GM19324 (cell line): ENCODE measurements at regions not wholly inside any gene's neighbourhood (a gene's known extent, or its start where the extent isn't known, plus 50 kb on each side); places are given as distances from the start of the nearest gene placed in this dataset.
"Not testable (repeated sequence)": the region's sequence is repeated elsewhere in the genome, so short reads cannot be mapped to it uniquely, and the experiment has no call there.

Experiments
- ATAC-seq: cut with Tn5 transposase; IDR thresholded peaks from one replicate; pipeline ENCODE4 v1.9.1; 2021; ENCODE audit warnings: mild to moderate bottlenecking, moderate library complexity; ENCODE audit not compliant: unreplicated experiment, low FRiP score

GRCh38 chr2:195538937-195539336 is 118.1 kb upstream of the SLC39A10 start:
- no peak for ATAC-seq

- no peak for ATAC-seq
These were observed 119.2 kb upstream of the SLC39A10 start for GRCh38 chr2:195537811-195538210.

DNA sequence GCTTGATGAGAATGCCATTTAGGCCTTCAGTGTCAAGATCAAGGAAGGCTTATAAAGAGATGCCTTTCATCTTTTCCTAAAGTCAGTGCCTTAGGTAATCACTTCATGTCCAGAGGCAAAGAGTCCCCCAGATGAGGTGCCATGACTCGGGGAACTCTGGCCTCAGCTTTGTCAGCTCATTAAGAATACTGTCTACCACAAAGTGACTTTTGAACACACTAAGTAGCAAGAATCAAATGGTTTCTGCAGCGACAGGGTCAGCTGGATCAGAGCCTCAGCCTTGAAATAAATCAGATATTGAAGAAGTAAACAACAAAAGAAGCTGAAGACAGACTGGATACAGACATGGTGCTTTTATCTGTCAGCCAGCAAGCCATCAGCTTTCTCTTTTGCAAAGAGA is 120.1 kb upstream of the SLC39A10 start:
- no peak for ATAC-seq

- peak; percentile 94 for ATAC-seq
These were observed 121.0 kb upstream of the SLC39A10 start for GRCh38 chr2:195535911-195536522.

DNA sequence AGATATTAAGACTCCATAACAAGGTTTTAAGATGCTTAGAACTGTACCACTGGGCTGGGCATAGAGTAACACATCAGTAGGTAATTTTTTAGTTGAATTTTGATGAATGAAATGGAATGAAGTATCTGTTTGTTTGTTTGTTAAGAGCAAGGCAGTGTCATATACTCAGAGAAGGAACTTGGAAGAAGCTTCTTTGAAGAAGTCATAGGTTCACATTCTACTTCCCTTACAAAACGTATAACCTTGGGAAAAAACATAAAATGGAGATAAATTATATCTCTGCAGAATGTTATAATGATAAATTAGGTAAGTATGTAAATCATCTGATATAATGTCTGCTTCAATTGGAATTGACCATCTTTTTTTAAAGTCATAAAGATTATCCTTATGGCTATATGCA is 122.1 kb upstream of the SLC39A10 start:
- ATAC-seq: no peak

DNA sequence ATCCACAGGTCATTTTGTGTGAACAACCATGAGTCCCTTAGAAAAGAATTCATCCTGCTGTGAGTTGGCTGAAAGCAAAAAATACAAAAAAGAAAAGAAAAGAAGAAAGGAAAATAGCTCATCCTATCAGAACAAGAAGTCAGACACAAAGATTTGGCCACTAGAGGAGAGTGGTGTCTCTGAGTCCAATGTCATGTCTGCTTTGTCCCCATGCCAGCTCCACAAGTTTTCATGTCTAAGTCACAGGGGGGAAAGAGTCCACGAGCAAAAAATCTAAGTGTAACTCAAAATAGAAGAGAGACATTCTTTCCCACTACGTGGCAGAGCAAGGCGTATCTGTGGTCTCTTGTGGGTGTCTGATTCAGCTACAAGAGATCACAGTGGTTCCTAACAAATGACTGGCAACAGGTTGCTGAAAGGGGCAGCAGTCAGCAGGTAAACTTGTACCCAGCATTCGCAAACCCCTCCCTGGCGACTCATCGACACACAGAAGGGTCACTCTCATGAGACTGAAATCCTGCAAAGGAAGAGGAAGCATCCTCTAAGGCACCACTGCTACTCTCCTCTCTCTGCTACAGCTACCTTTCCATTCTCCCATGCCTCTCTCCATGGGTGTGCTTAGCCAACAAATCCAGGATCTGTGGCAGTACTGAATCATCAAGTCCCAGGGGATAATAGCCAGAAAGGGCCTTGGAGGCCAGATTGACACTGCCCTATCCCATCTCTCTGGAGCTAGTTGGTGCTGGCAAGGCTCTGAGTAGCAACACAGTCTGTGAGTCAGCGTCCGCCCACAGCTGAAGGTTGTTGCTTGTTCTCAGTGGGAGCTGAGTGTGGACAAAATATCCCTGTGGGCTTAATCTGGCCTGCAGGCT is 123.0 kb upstream of the SLC39A10 start:
- peak; percentile 42 for ATAC-seq

DNA sequence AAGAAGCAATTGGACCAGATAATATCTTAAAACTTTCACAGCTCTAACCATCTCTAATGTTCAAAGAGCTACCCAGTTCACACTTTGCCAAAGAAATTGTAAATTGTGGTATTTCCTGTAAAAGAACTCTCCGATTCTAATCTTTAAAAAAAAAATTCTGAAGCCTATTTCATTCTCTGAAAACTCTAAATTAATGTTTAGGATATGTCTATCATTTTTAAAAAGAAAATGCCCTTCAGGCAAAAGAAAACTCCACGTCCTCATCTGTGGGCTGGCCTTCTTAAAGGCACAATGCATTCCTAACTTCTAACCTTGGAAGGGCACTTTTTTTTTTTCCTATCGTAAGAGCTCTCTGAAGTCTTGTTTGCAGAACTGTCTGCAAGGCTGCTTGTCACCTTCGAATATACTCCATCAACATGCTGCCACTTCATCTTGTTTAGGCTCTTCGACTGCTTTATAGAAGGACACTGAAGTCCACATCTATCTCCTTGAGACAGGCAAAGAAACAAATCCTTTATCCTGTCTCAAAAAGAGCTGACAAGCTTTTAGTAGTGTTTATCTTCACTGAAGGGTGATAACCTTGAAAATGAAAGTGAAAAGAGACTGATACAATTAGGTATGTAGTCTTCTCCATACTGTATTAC is 124.3 kb upstream of the SLC39A10 start:
- peak; percentile 36 for ATAC-seq

DNA sequence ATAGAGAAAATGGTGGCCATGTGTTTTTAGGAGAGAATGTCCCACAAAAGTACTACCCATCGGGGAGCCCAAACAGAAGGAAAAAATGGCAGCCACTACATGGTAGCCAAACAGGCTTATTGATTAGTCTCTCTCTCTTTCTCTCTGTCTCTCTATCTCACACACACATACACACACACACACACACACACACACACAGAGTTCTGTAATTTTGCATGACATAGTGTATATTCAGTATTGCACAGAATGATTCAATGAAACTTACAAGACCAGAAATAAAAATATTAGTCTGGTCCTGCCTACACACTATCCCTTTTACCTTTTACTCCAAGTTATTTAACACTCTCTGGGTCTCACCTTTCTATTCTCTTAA is 124.8 kb upstream of the SLC39A10 start:
- ATAC-seq: no peak

DNA sequence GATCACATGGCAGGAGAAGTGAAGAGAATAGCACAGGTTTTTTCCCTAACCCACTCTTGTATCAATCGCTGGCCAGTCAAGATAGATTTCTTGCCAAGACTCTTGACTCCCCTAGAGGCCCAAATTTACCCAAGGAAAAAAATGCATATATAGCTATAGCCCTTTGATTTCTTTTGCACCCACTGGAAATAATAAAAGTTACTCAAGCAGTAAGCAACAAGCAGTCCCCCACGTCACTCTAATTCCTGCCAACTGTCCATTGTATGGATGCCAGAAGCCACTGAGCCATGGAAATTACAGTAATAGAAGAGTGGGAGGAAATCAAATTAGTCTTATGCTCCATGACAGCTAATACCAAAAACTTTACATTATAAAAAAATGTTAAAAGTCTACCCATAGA is 125.3 kb upstream of the SLC39A10 start:
- no peak for ATAC-seq

- ATAC-seq: not testable (repeated sequence)
These were observed 133.8 kb upstream of the SLC39A10 start for GRCh38 chr2:195523242-195523641.

DNA sequence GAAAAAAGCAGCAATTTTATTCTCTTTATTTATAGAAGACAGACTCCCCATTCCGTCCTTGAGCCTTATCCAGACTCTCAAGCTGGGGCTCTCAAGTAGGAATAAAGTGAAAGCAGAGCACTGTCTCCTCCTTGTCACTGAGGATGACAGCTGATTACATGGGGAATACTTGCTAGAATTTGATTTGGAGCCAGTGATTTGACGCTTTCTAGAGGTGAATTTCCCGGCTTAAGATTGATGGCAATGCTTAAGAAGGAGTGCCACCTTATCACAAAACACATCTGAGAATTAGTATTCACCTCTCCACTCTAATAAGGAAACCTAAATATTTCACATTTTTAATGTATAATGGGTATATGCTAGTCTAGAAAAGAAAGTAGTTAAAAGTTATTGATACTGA is 135.4 kb upstream of the SLC39A10 start:
- no peak for ATAC-seq

- no peak for ATAC-seq
These were observed 136.3 kb upstream of the SLC39A10 start for GRCh38 chr2:195520671-195521155.

- ATAC-seq: no peak
These were observed 141.5 kb upstream of the SLC39A10 start for GRCh38 chr2:195515551-195515950.

DNA sequence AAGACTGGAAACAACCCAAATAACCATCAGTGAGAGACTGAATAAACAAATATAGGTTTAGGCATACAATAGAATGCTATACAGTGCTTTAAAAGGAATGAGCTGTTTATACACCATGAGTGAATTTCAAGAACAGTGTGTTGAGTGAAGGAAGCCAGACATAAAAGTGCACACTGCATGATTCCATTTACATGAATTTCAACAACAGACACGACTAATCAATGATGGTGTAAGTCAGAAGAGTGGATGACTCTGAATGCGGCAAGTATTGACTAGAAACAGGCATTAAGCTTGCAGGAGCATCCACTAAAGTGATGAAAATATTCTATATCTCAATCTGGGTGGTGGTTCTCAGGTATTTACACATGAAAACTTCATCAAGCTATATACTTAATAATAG is 142.7 kb upstream of the SLC39A10 start:
- ATAC-seq: no peak

DNA sequence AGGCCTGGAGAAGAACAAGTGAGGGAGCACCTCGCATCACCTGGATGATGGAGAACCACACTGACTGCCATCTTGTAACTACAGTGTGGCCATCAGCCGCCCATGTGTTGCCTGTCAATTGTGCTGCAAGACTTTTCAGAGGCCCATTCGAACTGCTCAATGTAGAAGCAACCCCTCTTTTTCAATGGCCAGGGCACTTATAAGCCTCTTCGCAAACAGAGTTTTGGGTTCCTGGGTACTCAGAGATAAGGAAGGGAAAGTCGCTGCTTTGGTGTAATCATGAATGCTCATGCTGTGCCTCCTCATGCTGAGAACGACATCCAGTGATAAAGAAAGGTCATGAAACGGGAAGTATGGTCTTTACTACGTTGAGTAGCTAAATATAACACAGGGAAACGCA is 143.9 kb upstream of the SLC39A10 start:
- ATAC-seq: no peak

DNA sequence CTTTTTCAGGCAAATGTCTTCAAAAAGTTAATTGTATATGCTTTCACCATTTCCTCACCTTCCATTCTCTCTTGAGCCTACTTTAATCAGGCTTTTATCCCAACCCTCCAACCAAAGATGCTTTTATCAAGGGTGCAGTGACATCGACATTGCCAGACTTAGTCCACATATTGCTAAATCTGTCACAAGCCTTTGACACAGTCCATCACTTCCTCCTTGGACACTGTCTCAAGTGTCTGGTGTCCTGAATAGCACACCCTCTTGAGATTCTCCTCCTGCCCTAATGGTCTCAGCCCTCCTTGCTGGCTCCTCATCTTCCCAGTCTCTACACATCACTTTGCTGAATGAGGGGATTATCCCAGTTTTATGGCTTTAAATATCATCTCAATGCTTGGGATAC is 147.5 kb upstream of the SLC39A10 start:
- no peak for ATAC-seq

- ATAC-seq: no peak
These were observed 148.9 kb upstream of the SLC39A10 start for GRCh38 chr2:195508139-195508455.

DNA sequence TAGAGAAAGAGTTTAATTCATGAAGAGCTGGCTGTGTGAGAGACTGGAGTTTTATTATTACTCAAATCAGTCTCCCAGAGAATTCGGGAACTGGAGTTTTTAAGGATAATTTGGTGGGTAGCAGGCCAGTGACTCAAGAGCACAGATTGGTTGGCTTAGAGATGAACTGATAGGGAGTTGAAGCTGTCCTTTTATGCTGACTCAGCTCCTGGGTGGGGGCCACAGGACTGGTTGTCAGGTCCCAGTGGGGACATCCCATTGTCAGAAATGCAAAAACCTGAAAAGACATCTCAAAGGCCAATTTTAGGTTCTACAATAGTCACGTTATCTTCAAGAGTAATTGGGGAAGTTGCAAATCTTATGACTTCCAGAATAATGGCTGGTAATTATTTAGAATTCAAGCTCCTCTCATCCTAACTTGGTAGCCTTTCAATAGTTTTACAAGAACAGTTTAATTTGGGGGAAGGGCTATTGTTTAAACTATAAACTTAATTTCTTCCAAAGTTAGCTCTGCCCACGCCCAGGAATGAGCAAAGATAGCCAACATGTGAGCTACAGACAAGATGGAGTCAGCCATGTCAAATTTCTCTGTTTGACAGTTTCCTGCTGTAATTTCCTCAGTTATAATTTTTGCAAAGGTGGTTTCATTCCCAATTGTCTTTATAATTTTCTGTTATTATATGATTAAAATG is 149.4 kb upstream of the SLC39A10 start:
- ATAC-seq: no peak

- ATAC-seq: peak; percentile 74
These were observed 151.3 kb upstream of the SLC39A10 start for GRCh38 chr2:195505701-195506100.

GRCh38 chr2:195503208-195503607 is 153.8 kb upstream of the SLC39A10 start:
- no peak for ATAC-seq

GRCh38 chr2:195501746-195502145 is 155.3 kb upstream of the SLC39A10 start:
- ATAC-seq: no peak
